ENCODE measurements at regions not wholly inside any gene's neighbourhood (a gene's known extent, or its start where the extent isn't known, plus 50 kb on each side); places are given as distances from the start of the nearest gene placed in this dataset.
"Not testable (repeated sequence)": the region's sequence is repeated elsewhere in the genome, so short reads cannot be mapped to it uniquely, and the experiment has no call there.

- Histone ChIP-seq H4K20me1 (ENCODE audit: control insufficient read depth, insufficient read depth, insufficient read length) (no peaks in the 10 kb centered on the region), H3K79me1 (ENCODE audit: insufficient read depth, low read depth, low read length, poor library complexity, severe bottlenecking) (no peaks in the 10 kb centered on the region), H3K9ac (ENCODE audit: extremely low read depth, insufficient read length, low read length) (no peak overlapping the region), H2AK5ac (ENCODE audit: insufficient read length, low read length) (no peak overlapping the region), H4K5ac (ENCODE audit: insufficient read length, low read depth, low read length) (no peak overlapping the region), H2BK20ac (ENCODE audit: low read depth, low read length, poor library complexity, severe bottlenecking) (no peak overlapping the region), H3K79me2 (ENCODE audit: insufficient read depth, low read length) (no peaks in the 10 kb centered on the region), H3K56ac (ENCODE audit: insufficient read length, low read depth, low read length) (no peak overlapping the region), H3K4me2 (ENCODE audit: insufficient read depth, insufficient read length, low read length) (no peak overlapping the region), H2AFZ (ENCODE audit: low read length) (no peak overlapping the region), H3K9me3 (ENCODE audit: control insufficient read depth, low read depth, low read length) (no peaks in the 10 kb centered on the region), H3T11ph (ENCODE audit: low read length) (no peak overlapping the region), H2BK5ac (ENCODE audit: insufficient read length, low read length) (no peak overlapping the region), H2BK15ac (ENCODE audit: low read depth, low read length) (no peak overlapping the region), H3K18ac (ENCODE audit: insufficient read length, low read depth, low read length) (no peak overlapping the region), H4K8ac (replicated peaks; ENCODE audit: insufficient read length, low read depth, low read length) (no peak overlapping the region), H3K23me2 (ENCODE audit: insufficient read length, low read depth, low read length, poor library complexity, severe bottlenecking) (no peaks in the 10 kb centered on the region), H2BK120ac (ENCODE audit: low read depth, low read length, poor library complexity, severe bottlenecking) (no peak overlapping the region), H3K27me3 (ENCODE audit: insufficient read depth, low read length) (no peaks in the 10 kb centered on the region), H3K14ac (ENCODE audit: insufficient read depth, low read length) (no peak overlapping the region), H4K91ac (ENCODE audit: insufficient read length, low read depth, low read length) (no peak overlapping the region), H2BK12ac (ENCODE audit: insufficient read length, low read depth, low read length) (no peak overlapping the region), H3K27ac (ENCODE audit: insufficient read length, low read depth, low read length) (no peak overlapping the region), H3K4ac (ENCODE audit: low read depth, low read length) (no peak overlapping the region), H3K4me1 (ENCODE audit: insufficient read depth, low read length) (no peaks in the 10 kb centered on the region), H3K23ac (ENCODE audit: insufficient read length, low read depth, low read length) (no peak overlapping the region)
- no peaks in the 10 kb centered on the region for H3K4me1 Mint-ChIP-seq
- peaks cover 0 to 3% of the 10 kb centered on the region in 2 experiments; a peak in 1 of 5 replicates for H3K9me3 Mint-ChIP-seq
- H3K27me3 Mint-ChIP-seq (ENCODE audit: low read depth): no peaks in the 10 kb centered on the region
- H3K36me3 Mint-ChIP-seq (ENCODE audit: insufficient read depth in 1 of 3, low read depth in 3 of 3): no peaks in the 10 kb centered on the region
- H3K27ac Mint-ChIP-seq: no peak overlapping the region
- no peak for TF ChIP-seq CTCF (conservative IDR thresholded peaks at IDR 0.05)
- WGBS (ENCODE audit: extremely low coverage, insufficient read length, low lambda C conversion rate): no CpG with 5 or more reads among the region's 3 CpGs
- no peak for DNase-seq
- H3K4me3 Mint-ChIP-seq: no peak overlapping the region
Measured at GRCh38 chr7:34445653-34446052, 212.4 kb upstream of the NPSR1 start.

- not testable (repeated sequence) for H3K9ac ChIP-seq (ENCODE audit: extremely low read depth, insufficient read length, low read length); DNase-seq; H3K14ac ChIP-seq (ENCODE audit: insufficient read depth, low read length); H4K8ac ChIP-seq (replicated peaks; ENCODE audit: insufficient read length, low read depth, low read length); H2AFZ ChIP-seq (ENCODE audit: low read length); H3K9me3 ChIP-seq (ENCODE audit: control insufficient read depth, low read depth, low read length); H2AK5ac ChIP-seq (ENCODE audit: insufficient read length, low read length); H2BK12ac ChIP-seq (ENCODE audit: insufficient read length, low read depth, low read length); H2BK5ac ChIP-seq (ENCODE audit: insufficient read length, low read length); H3K79me2 ChIP-seq (ENCODE audit: insufficient read depth, low read length); H3K23ac ChIP-seq (ENCODE audit: insufficient read length, low read depth, low read length); H2BK120ac ChIP-seq (ENCODE audit: low read depth, low read length, poor library complexity, severe bottlenecking); H3K56ac ChIP-seq (ENCODE audit: insufficient read length, low read depth, low read length); H3K27me3 Mint-ChIP-seq (ENCODE audit: low read depth); H3K4ac ChIP-seq (ENCODE audit: low read depth, low read length); H3K9me3 Mint-ChIP-seq; H2BK15ac ChIP-seq (ENCODE audit: low read depth, low read length); H4K91ac ChIP-seq (ENCODE audit: insufficient read length, low read depth, low read length); H4K20me1 ChIP-seq (ENCODE audit: control insufficient read depth, insufficient read depth, insufficient read length); H3T11ph ChIP-seq (ENCODE audit: low read length); H3K18ac ChIP-seq (ENCODE audit: insufficient read length, low read depth, low read length); H3K4me1 Mint-ChIP-seq; H3K23me2 ChIP-seq (ENCODE audit: insufficient read length, low read depth, low read length, poor library complexity, severe bottlenecking); H2BK20ac ChIP-seq (ENCODE audit: low read depth, low read length, poor library complexity, severe bottlenecking); H3K4me2 ChIP-seq (ENCODE audit: insufficient read depth, insufficient read length, low read length); H3K27me3 ChIP-seq (ENCODE audit: insufficient read depth, low read length); H3K4me1 ChIP-seq (ENCODE audit: insufficient read depth, low read length); H3K79me1 ChIP-seq (ENCODE audit: insufficient read depth, low read depth, low read length, poor library complexity, severe bottlenecking); H3K4me3 Mint-ChIP-seq; H3K36me3 Mint-ChIP-seq (ENCODE audit: insufficient read depth in 1 of 3, low read depth in 3 of 3); H3K27ac ChIP-seq (ENCODE audit: insufficient read length, low read depth, low read length); H3K27ac Mint-ChIP-seq; H4K5ac ChIP-seq (ENCODE audit: insufficient read length, low read depth, low read length)
- WGBS (ENCODE audit: extremely low coverage, insufficient read length, low lambda C conversion rate): no CpG with 5 or more reads among the region's 2 CpGs
Measured at GRCh38 chr7:34448531-34448930, 209.5 kb upstream of the NPSR1 start.

Measured in H9 (cell line).